ENCODE measurements at regions not wholly inside any gene's neighbourhood (a gene's known extent, or its start where the extent isn't known, plus 50 kb on each side); places are given as distances from the start of the nearest gene placed in this dataset.

DNA sequence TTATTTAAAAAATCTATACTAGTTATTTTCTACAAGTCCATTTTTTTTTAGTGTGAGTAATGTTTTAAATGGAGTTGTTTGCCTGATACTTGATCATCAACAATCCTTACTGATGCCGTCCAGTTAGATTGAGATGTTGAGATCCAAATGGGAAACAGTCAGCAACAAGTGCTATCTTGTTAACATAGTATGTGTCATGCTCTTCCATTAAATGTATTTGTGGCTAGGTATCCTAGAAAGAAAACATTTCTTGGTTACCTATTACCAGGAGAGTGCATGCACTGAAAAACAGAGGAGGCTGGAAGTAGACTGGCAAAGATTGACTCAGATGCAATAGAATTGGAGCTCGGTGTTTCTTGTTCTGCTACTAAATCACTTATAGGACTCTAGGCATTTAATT, 123.4 kb upstream of the MAN2A1 start:
- no peaks in the 10 kb centered on the region for H3K36me3 ChIP-seq (ENCODE audit: control insufficient read depth in 2 of 3, insufficient read depth in 3 of 3, low read length in 3 of 3)
- no peaks in the 10 kb centered on the region for H3K9me3 ChIP-seq (ENCODE audit: control insufficient read depth in 2 of 3, insufficient read depth in 1 of 3, low read length in 3 of 3)
- no peak for FAIRE-seq
- H3K4me3 ChIP-seq (ENCODE audit: low read length in 3 of 3), result no peak overlapping the region
- no peaks in the 10 kb centered on the region for H3K4me1 ChIP-seq (ENCODE audit: control insufficient read depth in 2 of 3, insufficient read depth in 2 of 3, low read depth in 1 of 3, low read length in 3 of 3)
- TF ChIP-seq, protein P1, sequence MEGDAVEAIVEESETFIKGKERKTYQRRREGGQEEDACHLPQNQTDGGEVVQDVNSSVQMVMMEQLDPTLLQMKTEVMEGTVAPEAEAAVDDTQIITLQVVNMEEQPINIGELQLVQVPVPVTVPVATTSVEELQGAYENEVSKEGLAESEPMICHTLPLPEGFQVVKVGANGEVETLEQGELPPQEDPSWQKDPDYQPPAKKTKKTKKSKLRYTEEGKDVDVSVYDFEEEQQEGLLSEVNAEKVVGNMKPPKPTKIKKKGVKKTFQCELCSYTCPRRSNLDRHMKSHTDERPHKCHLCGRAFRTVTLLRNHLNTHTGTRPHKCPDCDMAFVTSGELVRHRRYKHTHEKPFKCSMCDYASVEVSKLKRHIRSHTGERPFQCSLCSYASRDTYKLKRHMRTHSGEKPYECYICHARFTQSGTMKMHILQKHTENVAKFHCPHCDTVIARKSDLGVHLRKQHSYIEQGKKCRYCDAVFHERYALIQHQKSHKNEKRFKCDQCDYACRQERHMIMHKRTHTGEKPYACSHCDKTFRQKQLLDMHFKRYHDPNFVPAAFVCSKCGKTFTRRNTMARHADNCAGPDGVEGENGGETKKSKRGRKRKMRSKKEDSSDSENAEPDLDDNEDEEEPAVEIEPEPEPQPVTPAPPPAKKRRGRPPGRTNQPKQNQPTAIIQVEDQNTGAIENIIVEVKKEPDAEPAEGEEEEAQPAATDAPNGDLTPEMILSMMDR (IDR thresholded peaks at IDR 0.05; ENCODE audit: borderline replicate concordance, extremely low read depth, insufficient read depth), result no peak
- intact Hi-C loops (cut with DNase I), result no loop called here
- H3K9ac ChIP-seq (ENCODE audit: low read length in 3 of 3), result no peak overlapping the region
- no peak for DNase-seq
- no peaks in the 10 kb centered on the region for H3K27me3 ChIP-seq (ENCODE audit: control insufficient read depth, insufficient read depth, low read length)
- no peak overlapping the region for H3K27ac ChIP-seq (ENCODE audit: low read depth in 2 of 2, low read length in 2 of 2)

DNA sequence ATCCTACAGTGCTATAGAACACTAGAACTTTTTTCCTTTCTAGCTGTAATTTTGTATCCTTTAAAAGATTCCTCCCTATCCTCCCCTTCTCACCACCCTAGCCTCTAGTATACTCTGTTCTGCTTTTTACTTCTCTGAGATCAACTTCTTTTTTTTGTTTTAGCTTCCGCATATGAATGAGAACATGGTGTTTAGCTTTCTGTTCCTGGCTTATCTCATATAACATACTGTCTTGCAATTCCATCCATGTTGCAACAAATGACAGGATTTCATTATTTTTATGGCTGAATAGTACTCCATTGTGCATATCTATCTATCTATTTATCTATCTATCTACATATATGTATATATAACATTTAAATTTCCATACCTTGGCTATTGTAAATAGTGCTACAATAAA, 126.0 kb upstream of the MAN2A1 start:
- DNase-seq (no peak), FAIRE-seq (no peak)
- intact Hi-C loops (cut with DNase I), result no loop called here
- Histone ChIP-seq H3K27me3 (ENCODE audit: control insufficient read depth, insufficient read depth, low read length) (no peaks in the 10 kb centered on the region), H3K9ac (ENCODE audit: low read length in 3 of 3) (no peak overlapping the region), H3K9me3 (ENCODE audit: control insufficient read depth in 2 of 3, insufficient read depth in 1 of 3, low read length in 3 of 3) (no peaks in the 10 kb centered on the region), H3K36me3 (ENCODE audit: control insufficient read depth in 2 of 3, insufficient read depth in 3 of 3, low read length in 3 of 3) (no peaks in the 10 kb centered on the region), H3K4me3 (ENCODE audit: low read length in 3 of 3) (no peak overlapping the region), H3K27ac (ENCODE audit: low read depth in 2 of 2, low read length in 2 of 2) (no peak overlapping the region), H3K4me1 (ENCODE audit: control insufficient read depth in 2 of 3, insufficient read depth in 2 of 3, low read depth in 1 of 3, low read length in 3 of 3) (no peaks in the 10 kb centered on the region)
- TF ChIP-seq, protein P1 (IDR thresholded peaks at IDR 0.05; ENCODE audit: borderline replicate concordance, extremely low read depth, insufficient read depth), result no peak

DNA sequence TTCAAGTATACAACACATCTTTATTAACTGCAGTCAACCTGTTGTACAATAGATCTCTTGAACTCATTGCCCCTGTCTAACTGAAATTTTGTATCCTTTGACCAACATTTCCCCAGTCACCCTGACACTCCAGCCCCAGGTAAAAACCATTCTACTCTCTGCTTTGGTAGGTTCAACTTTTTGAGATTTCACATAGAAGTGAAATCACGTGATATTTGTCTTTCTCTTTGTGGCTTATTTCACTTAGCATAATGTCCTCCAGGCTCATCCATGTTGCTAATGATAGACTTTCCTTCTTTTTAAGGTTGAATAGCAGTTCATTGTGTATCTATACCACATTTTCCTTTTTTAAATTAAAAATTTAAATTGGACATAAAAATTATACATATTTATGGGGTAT, 126.5 kb upstream of the MAN2A1 start:
- DNase-seq, result no peak
- Histone ChIP-seq H3K27ac (ENCODE audit: low read depth in 2 of 2, low read length in 2 of 2) (no peak overlapping the region), H3K27me3 (ENCODE audit: control insufficient read depth, insufficient read depth, low read length) (no peaks in the 10 kb centered on the region), H3K36me3 (ENCODE audit: control insufficient read depth in 2 of 3, insufficient read depth in 3 of 3, low read length in 3 of 3) (no peaks in the 10 kb centered on the region), H3K9me3 (ENCODE audit: control insufficient read depth in 2 of 3, insufficient read depth in 1 of 3, low read length in 3 of 3) (no peaks in the 10 kb centered on the region), H3K4me1 (ENCODE audit: control insufficient read depth in 2 of 3, insufficient read depth in 2 of 3, low read depth in 1 of 3, low read length in 3 of 3) (no peaks in the 10 kb centered on the region), H3K9ac (ENCODE audit: low read length in 3 of 3) (no peak overlapping the region), H3K4me3 (ENCODE audit: low read length in 3 of 3) (no peak overlapping the region)
- intact Hi-C loops (cut with DNase I), result no loop called here
- TF ChIP-seq, protein P1 (IDR thresholded peaks at IDR 0.05; ENCODE audit: borderline replicate concordance, extremely low read depth, insufficient read depth), result no peak
- FAIRE-seq, result no peak

DNA sequence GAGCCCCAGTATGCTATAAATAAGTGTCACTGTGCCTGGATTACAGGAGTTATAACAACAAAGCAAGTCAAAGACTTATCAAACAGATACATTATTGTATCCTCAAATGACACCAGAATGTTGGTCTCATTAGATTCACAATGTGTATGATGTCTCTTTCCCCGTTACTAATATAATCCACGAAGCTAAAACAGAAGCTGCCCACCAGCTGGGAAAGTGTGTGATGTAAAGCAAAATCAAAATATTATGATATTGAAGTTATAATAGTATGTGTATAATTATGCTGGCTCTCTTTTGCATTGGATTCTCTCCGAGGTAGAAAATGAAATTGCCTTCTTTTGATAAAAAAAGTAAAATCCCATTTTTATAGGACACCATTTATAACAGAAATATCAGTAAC, 127.3 kb upstream of the MAN2A1 start:
- H3K4me3 ChIP-seq (ENCODE audit: low read length in 3 of 3), result no peak overlapping the region
- H3K9ac ChIP-seq (ENCODE audit: low read length in 3 of 3), result no peak overlapping the region
- DNase-seq (no peak), FAIRE-seq (no peak)
- H3K4me1 ChIP-seq (ENCODE audit: control insufficient read depth in 2 of 3, insufficient read depth in 2 of 3, low read depth in 1 of 3, low read length in 3 of 3), result no peaks in the 10 kb centered on the region
- no peaks in the 10 kb centered on the region for H3K9me3 ChIP-seq (ENCODE audit: control insufficient read depth in 2 of 3, insufficient read depth in 1 of 3, low read length in 3 of 3)
- intact Hi-C loops (cut with DNase I), result no loop called here
- H3K27ac ChIP-seq (ENCODE audit: low read depth in 2 of 2, low read length in 2 of 2), result no peak overlapping the region
- no peaks in the 10 kb centered on the region for H3K27me3 ChIP-seq (ENCODE audit: control insufficient read depth, insufficient read depth, low read length)
- H3K36me3 ChIP-seq (ENCODE audit: control insufficient read depth in 2 of 3, insufficient read depth in 3 of 3, low read length in 3 of 3), result no peaks in the 10 kb centered on the region
- TF ChIP-seq, protein P1 (IDR thresholded peaks at IDR 0.05; ENCODE audit: borderline replicate concordance, extremely low read depth, insufficient read depth), result no peak
